ENCODE measurements at regions not wholly inside any gene's neighbourhood (a gene's known extent, or its start where the extent isn't known, plus 50 kb on each side); places are given as distances from the start of the nearest gene placed in this dataset.

DNA sequence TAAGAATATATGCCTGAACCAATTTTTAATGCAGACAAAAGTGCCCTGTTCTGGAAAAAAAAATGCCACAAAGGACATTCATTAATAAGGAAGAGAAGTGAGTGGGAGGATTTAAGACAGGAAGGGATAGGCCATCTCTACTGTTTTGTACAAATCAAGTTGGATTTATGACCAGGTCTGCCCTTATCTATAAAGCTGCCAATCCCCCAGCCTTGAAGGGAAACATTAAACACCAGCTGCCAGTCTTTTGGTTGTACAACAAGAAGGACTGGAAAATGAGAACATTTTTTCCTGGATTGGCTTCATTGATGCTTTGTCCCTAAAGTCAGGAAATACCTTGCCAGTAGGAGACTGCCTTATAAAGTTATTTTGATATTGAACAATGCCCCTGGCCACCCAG lies 444.0 kb downstream of the NPHP4 start:
- TF ChIP-seq CTCF (IDR thresholded peaks at IDR 0.05; ENCODE audit: poor library complexity, severe bottlenecking) (no peak), POLR2AphosphoS5 (IDR thresholded peaks at IDR 0.05) (no peak), SMC3 (conservative IDR thresholded peaks at IDR 0.05; ENCODE audit: poor library complexity) (no peak), EZH2 (IDR thresholded peaks at IDR 0.05; ENCODE audit: borderline replicate concordance, insufficient read depth, low read length, poor library complexity, severe bottlenecking) (no peak)
- TF ChIP-seq, protein P1, sequence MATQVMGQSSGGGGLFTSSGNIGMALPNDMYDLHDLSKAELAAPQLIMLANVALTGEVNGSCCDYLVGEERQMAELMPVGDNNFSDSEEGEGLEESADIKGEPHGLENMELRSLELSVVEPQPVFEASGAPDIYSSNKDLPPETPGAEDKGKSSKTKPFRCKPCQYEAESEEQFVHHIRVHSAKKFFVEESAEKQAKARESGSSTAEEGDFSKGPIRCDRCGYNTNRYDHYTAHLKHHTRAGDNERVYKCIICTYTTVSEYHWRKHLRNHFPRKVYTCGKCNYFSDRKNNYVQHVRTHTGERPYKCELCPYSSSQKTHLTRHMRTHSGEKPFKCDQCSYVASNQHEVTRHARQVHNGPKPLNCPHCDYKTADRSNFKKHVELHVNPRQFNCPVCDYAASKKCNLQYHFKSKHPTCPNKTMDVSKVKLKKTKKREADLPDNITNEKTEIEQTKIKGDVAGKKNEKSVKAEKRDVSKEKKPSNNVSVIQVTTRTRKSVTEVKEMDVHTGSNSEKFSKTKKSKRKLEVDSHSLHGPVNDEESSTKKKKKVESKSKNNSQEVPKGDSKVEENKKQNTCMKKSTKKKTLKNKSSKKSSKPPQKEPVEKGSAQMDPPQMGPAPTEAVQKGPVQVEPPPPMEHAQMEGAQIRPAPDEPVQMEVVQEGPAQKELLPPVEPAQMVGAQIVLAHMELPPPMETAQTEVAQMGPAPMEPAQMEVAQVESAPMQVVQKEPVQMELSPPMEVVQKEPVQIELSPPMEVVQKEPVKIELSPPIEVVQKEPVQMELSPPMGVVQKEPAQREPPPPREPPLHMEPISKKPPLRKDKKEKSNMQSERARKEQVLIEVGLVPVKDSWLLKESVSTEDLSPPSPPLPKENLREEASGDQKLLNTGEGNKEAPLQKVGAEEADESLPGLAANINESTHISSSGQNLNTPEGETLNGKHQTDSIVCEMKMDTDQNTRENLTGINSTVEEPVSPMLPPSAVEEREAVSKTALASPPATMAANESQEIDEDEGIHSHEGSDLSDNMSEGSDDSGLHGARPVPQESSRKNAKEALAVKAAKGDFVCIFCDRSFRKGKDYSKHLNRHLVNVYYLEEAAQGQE (IDR thresholded peaks at IDR 0.05; ENCODE audit: borderline replicate concordance): no peak
